Left lung (tissue), 4 donors: ENCODE measurements at regions not wholly inside any gene's neighbourhood (a gene's known extent, or its start where the extent isn't known, plus 50 kb on each side); places are given as distances from the start of the nearest gene placed in this dataset.

Experiments
- ATAC-seq: fragments of 200-7000 bp; cut with Tn5 transposase; one replicate; pipeline ENCODE4 v1.9.1; 2020; ENCODE audit warnings: moderate library complexity
- DNase-seq, 4 donors: peaks; one replicate each; pipeline ENCODE4 v3.0.0-alpha.2; 2013 to 2020
- H3K27ac ChIP-seq, 2 donors: fragments of 200-600 bp; sonication (generic) in 1 of 2; one replicate each; pipeline versions ENCODE4 v1.5.0 to v1.8.0; 2020 to 2021
- H3K27me3 ChIP-seq, 2 donors: fragments of 200-600 bp; sonication (generic) in 1 of 2; one replicate each; pipeline versions ENCODE4 v1.5.0 to v1.8.0; 2020 to 2021
- H3K36me3 ChIP-seq, 2 donors: fragments of 200-600 bp; sonication (generic) in 1 of 2; one replicate each; pipeline versions ENCODE4 v1.5.0 to v1.8.0; 2020 to 2021
- H3K4me1 ChIP-seq, 2 donors: fragments of 200-600 bp; one replicate each; pipeline ENCODE4 v1.8.0; 2021
- H3K4me3 ChIP-seq, 2 donors: fragments of 200-600 bp; sonication (generic) in 1 of 2; one replicate each; pipeline versions ENCODE4 v1.5.0 to v1.8.0; 2020 to 2021; ENCODE audit warnings: mild to moderate bottlenecking in 1 of 2
- H3K9me3 ChIP-seq, 2 donors: fragments of 200-600 bp; sonication (generic) in 1 of 2; one replicate each; pipeline versions ENCODE4 v1.5.0 to v1.8.0; 2020 to 2021
- CTCF ChIP-seq, 2 donors: fragments of 200-600 bp; sonication (generic) in 1 of 2; IDR thresholded peaks; one replicate each; pipeline versions ENCODE4 v1.5.0 to v1.8.0; 2021; ENCODE audit warnings: antibody characterized with exemption in 2 of 2
- intact Hi-C, 2 donors: fragments of 100-400 bp; cut with DNase I; formaldehyde crosslinking; loops; one replicate each; pipeline versions ENCODE4 v1.11.2 to v1.14.2; 2022
- donor health status: DM: no; HTN: yes; CAD: no.
- donor health status: DM: no; HTN: no; CAD: no.

- ATAC-seq (no peak), DNase-seq (no peak)
- Histone ChIP-seq H3K27me3 (peaks cover 0 to 13% of the 10 kb centered on the region in 2 donors), H3K9me3 (no peaks in the 10 kb centered on the region), H3K4me1 (no peaks in the 10 kb centered on the region), H3K27ac (no peak overlapping the region), H3K36me3 (no peaks in the 10 kb centered on the region), H3K4me3 (no peak overlapping the region)
- intact Hi-C loops, result no loop called here
- TF ChIP-seq CTCF (IDR thresholded peaks at IDR 0.05), result no peak
These were observed 50.0 kb upstream of the CHST1 start for GRCh38 chr11:45715418-45715817.
